Neural cell (in vitro differentiated cells): ENCODE measurements at regions not wholly inside any gene's neighbourhood (a gene's known extent, or its start where the extent isn't known, plus 50 kb on each side); places are given as distances from the start of the nearest gene placed in this dataset.

Source experiments
- H2AFZ ChIP-seq: fragments of 200-600, 300-800 bp; sonication (generic), shearing (Covaris generic); 2 replicates; pipeline ENCODE4 v1.6.0; 2014; ENCODE audit warnings: low read depth, mild to moderate bottlenecking, antibody characterized with exemption, low read length, moderate library complexity
- H3F3A ChIP-seq: fragments of 200-600 bp; shearing (Covaris generic); 2 replicates; pipeline ENCODE4 v1.6.1; 2016; ENCODE audit warnings: mild to moderate bottlenecking, moderate library complexity, mixed read lengths, antibody characterized with exemption, low read length; ENCODE audit not compliant: insufficient read depth, poor library complexity, severe bottlenecking
- H3K27ac ChIP-seq: fragments of 200-600, 300-800 bp; sonication (generic), shearing (Covaris generic); 2 replicates; pipeline ENCODE4 v1.5.1; 2014; ENCODE audit warnings: mild to moderate bottlenecking, low read length, moderate library complexity
- H3K27me3 ChIP-seq: fragments of 300-800, 200-600 bp; sonication (generic), shearing (Covaris generic); 2 replicates; pipeline ENCODE4 v1.6.0; 2014; ENCODE audit warnings: mild to moderate bottlenecking, low read depth, low read length, moderate library complexity; ENCODE audit not compliant: insufficient read depth
- H3K36me3 ChIP-seq: fragments of 300-800, 200-600 bp; sonication (generic), shearing (Covaris generic); 2 replicates; pipeline ENCODE4 v1.5.1; 2014; ENCODE audit warnings: mild to moderate bottlenecking, antibody characterized with exemption, low read length, moderate library complexity; ENCODE audit not compliant: insufficient read depth
- H3K4me2 ChIP-seq: fragments of 300-800, 200-600 bp; sonication (generic), shearing (Covaris generic); 2 replicates; pipeline ENCODE4 v1.6.0; 2014; ENCODE audit warnings: mild to moderate bottlenecking, low read length
- H3K4me3 ChIP-seq: fragments of 300-800, 200-600 bp; sonication (generic), shearing (Covaris generic); 2 replicates; pipeline ENCODE4 v1.5.1; 2014; ENCODE audit warnings: mild to moderate bottlenecking, low read length, moderate library complexity
- H3K79me2 ChIP-seq: fragments of 200-600 bp; shearing (Covaris generic); replicated peaks from 2 replicates; pipeline ENCODE4 v1.6.0; 2014; ENCODE audit warnings: mild to moderate bottlenecking, low read length, moderate library complexity; ENCODE audit not compliant: insufficient read depth
- H3K9ac ChIP-seq: fragments of 300-800, 200-600 bp; sonication (generic), shearing (Covaris generic); 2 replicates; pipeline ENCODE4 v1.6.1; 2016; ENCODE audit warnings: mild to moderate bottlenecking, low read length, mixed read lengths
- H3K9me2 ChIP-seq: fragments of 200-600 bp; shearing (Covaris generic); 2 replicates; pipeline ENCODE4 v1.6.1; 2016; ENCODE audit warnings: mild to moderate bottlenecking, low read length, mixed read lengths; ENCODE audit not compliant: insufficient read depth
- H3K9me3 ChIP-seq: fragments of 200-600, 300-800 bp; sonication (generic), shearing (Covaris generic); 2 replicates; pipeline ENCODE4 v1.6.1; 2016; ENCODE audit warnings: mild to moderate bottlenecking, mixed run types, low read length, moderate library complexity, mixed read lengths
- H4K20me1 ChIP-seq: fragments of 200-600 bp; shearing (Covaris generic); 2 replicates; pipeline ENCODE4 v1.6.1; 2016; ENCODE audit warnings: mild to moderate bottlenecking, mixed run types; ENCODE audit not compliant: insufficient read depth
- EP300 ChIP-seq: fragments of 450-650 bp; conservative IDR thresholded peaks from 2 replicates; pipeline ENCODE4 v1.6.1; 2014; ENCODE audit warnings: antibody characterized with exemption, mild to moderate bottlenecking, moderate library complexity; ENCODE audit not compliant: poor library complexity, severe bottlenecking
- EZH2 ChIP-seq: fragments of 200-600, 300-800 bp; shearing (Covaris generic), sonication (generic); IDR thresholded peaks from 2 replicates; pipeline ENCODE4 v1.6.1; 2014; ENCODE audit warnings: antibody characterized with exemption, low read length, borderline replicate concordance, mild to moderate bottlenecking; ENCODE audit not compliant: insufficient read depth, poor library complexity, severe bottlenecking
- MXI1 ChIP-seq: fragments of 450-650 bp; conservative IDR thresholded peaks from 2 replicates; pipeline ENCODE4 v1.6.1; 2014; ENCODE audit warnings: antibody characterized with exemption, mild to moderate bottlenecking; ENCODE audit not compliant: poor library complexity, severe bottlenecking
- POLR2AphosphoS5 ChIP-seq: IDR thresholded peaks from 2 replicates; pipeline ENCODE4 v1.6.1; 2012
- RAD21 ChIP-seq: fragments of 450-650 bp; conservative IDR thresholded peaks from 2 replicates; pipeline ENCODE4 v1.6.1; 2014; ENCODE audit warnings: antibody characterized with exemption, mild to moderate bottlenecking, moderate library complexity
- SMC3 ChIP-seq: fragments of 450-650 bp; conservative IDR thresholded peaks from 2 replicates; pipeline ENCODE4 v1.6.1; 2014; ENCODE audit warnings: antibody characterized with exemption, mild to moderate bottlenecking, moderate library complexity; ENCODE audit not compliant: poor library complexity
- TAF1 ChIP-seq: IDR thresholded peaks from 2 replicates; pipeline ENCODE4 v1.6.1; 2012; ENCODE audit warnings: low read depth
- TF ChIP-seq, protein P1 (sequence below): fragments of 450-650 bp; IDR thresholded peaks from 2 replicates; pipeline ENCODE4 v1.5.1; 2014; ENCODE audit warnings: antibody characterized with exemption, mild to moderate bottlenecking, moderate library complexity; ENCODE audit not compliant: poor library complexity, severe bottlenecking
- TF ChIP-seq, protein P2 (sequence below): IDR thresholded peaks from 2 replicates; pipeline ENCODE4 v1.6.1; 2012; ENCODE audit warnings: borderline replicate concordance

DNA sequence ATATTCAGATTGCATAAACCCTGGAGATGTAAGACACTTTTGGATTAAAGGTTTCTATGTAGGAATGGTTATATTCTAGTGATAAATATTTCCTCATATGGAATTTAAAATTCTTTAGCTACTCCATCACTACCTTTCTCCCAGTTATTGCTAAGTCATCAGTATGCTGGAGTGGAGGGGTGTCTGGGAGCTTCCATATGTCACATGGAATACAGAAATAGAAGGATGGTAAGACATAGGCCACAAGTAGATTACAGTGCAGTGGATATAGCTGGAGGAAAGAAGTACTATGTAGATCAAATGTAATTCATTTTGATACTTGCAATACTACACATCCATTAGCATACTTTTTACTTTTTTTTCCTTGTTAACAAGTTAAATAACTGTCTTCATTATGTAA lies 428.4 kb downstream of the ARL4A start:
- no peak overlapping the region for H2AFZ ChIP-seq
- no peaks in the 10 kb centered on the region for H3K9me2 ChIP-seq
- no peaks in the 10 kb centered on the region for H4K20me1 ChIP-seq
- H3K9ac ChIP-seq = no peak overlapping the region
- no peaks in the 10 kb centered on the region for H3F3A ChIP-seq
- TF ChIP-seq EZH2 = no peak
- no peak for TF ChIP-seq SMC3
- TF ChIP-seq RAD21 = no peak
- no peak for TF ChIP-seq POLR2AphosphoS5
- TF ChIP-seq EP300 = no peak
- TF ChIP-seq, protein P1, sequence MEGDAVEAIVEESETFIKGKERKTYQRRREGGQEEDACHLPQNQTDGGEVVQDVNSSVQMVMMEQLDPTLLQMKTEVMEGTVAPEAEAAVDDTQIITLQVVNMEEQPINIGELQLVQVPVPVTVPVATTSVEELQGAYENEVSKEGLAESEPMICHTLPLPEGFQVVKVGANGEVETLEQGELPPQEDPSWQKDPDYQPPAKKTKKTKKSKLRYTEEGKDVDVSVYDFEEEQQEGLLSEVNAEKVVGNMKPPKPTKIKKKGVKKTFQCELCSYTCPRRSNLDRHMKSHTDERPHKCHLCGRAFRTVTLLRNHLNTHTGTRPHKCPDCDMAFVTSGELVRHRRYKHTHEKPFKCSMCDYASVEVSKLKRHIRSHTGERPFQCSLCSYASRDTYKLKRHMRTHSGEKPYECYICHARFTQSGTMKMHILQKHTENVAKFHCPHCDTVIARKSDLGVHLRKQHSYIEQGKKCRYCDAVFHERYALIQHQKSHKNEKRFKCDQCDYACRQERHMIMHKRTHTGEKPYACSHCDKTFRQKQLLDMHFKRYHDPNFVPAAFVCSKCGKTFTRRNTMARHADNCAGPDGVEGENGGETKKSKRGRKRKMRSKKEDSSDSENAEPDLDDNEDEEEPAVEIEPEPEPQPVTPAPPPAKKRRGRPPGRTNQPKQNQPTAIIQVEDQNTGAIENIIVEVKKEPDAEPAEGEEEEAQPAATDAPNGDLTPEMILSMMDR = no peak
- no peak for TF ChIP-seq MXI1
- TF ChIP-seq, protein P2, sequence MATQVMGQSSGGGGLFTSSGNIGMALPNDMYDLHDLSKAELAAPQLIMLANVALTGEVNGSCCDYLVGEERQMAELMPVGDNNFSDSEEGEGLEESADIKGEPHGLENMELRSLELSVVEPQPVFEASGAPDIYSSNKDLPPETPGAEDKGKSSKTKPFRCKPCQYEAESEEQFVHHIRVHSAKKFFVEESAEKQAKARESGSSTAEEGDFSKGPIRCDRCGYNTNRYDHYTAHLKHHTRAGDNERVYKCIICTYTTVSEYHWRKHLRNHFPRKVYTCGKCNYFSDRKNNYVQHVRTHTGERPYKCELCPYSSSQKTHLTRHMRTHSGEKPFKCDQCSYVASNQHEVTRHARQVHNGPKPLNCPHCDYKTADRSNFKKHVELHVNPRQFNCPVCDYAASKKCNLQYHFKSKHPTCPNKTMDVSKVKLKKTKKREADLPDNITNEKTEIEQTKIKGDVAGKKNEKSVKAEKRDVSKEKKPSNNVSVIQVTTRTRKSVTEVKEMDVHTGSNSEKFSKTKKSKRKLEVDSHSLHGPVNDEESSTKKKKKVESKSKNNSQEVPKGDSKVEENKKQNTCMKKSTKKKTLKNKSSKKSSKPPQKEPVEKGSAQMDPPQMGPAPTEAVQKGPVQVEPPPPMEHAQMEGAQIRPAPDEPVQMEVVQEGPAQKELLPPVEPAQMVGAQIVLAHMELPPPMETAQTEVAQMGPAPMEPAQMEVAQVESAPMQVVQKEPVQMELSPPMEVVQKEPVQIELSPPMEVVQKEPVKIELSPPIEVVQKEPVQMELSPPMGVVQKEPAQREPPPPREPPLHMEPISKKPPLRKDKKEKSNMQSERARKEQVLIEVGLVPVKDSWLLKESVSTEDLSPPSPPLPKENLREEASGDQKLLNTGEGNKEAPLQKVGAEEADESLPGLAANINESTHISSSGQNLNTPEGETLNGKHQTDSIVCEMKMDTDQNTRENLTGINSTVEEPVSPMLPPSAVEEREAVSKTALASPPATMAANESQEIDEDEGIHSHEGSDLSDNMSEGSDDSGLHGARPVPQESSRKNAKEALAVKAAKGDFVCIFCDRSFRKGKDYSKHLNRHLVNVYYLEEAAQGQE = no peak
- no peak for TF ChIP-seq TAF1
- H3K79me2 ChIP-seq = no peaks in the 10 kb centered on the region
- H3K27ac ChIP-seq = no peak overlapping the region
- no peak overlapping the region for H3K4me3 ChIP-seq
- no peaks in the 10 kb centered on the region for H3K36me3 ChIP-seq
- no peaks in the 10 kb centered on the region for H3K9me3 ChIP-seq
- no peak overlapping the region for H3K4me2 ChIP-seq
- H3K27me3 ChIP-seq = no peaks in the 10 kb centered on the region

DNA sequence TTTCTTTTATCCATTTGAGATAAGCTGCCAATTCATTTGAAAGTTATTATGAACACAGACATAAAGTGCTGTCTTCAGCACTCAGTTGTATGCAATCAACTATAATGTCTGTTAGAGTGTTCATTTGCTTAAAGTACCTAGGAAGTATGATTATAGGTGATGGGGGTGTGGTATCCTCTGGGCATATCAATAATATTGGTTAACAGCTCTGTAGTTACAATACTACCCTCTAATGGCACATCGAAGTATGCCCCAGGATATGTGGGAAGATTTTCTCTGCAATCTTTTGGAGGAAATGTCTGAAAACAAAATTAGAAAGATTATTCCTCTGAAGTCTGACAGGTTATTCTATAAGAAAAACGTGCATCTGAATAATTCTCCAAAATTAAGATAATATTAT lies 429.7 kb downstream of the ARL4A start:
- H3K79me2 ChIP-seq = no peaks in the 10 kb centered on the region
- H3K4me2 ChIP-seq = no peak overlapping the region
- H3K9ac ChIP-seq = no peak overlapping the region
- no peak overlapping the region for H3K27ac ChIP-seq
- no peaks in the 10 kb centered on the region for H3K27me3 ChIP-seq
- no peaks in the 10 kb centered on the region for H3K9me3 ChIP-seq
- no peak overlapping the region for H2AFZ ChIP-seq
- TF ChIP-seq SMC3 = peak; percentile 60
- TF ChIP-seq EZH2 = no peak
- TF ChIP-seq, protein P2 = no peak
- TF ChIP-seq EP300 = no peak
- TF ChIP-seq POLR2AphosphoS5 = no peak
- peak; percentile 65 for TF ChIP-seq RAD21
- no peak for TF ChIP-seq MXI1
- TF ChIP-seq, protein P1 = peak; percentile 55
- TF ChIP-seq TAF1 = no peak
- no peaks in the 10 kb centered on the region for H3F3A ChIP-seq
- no peaks in the 10 kb centered on the region for H3K9me2 ChIP-seq
- no peaks in the 10 kb centered on the region for H4K20me1 ChIP-seq
- H3K4me3 ChIP-seq = no peak overlapping the region
- no peaks in the 10 kb centered on the region for H3K36me3 ChIP-seq
